Gastrocnemius medialis (tissue), 4 donors: ENCODE measurements at regions not wholly inside any gene's neighbourhood (a gene's known extent, or its start where the extent isn't known, plus 50 kb on each side); places are given as distances from the start of the nearest gene placed in this dataset.

Experiments used
- POLR2A ChIP-seq, 2 donors: fragments of 450-650 bp; IDR thresholded peaks; one replicate each; pipeline ENCODE4 v1.6.1; 2017; ENCODE audit warnings: antibody characterized with exemption in 2 of 2, mild to moderate bottlenecking in 2 of 2, moderate library complexity in 2 of 2
- TF ChIP-seq, protein P1 (sequence below), 5 experiments: fragments of 450-650 bp in 3 of 5; fragments of 200-600 bp in 2 of 5; sonication (generic) in 2 of 5; IDR thresholded peaks in 4 of 5; conservative IDR thresholded peaks in 1 of 5; 1 replicate in 4 of 5; 2 replicates in 1 of 5; pipeline ENCODE4 v1.5.1; 2016 to 2019; ENCODE audit warnings: antibody characterized with exemption in 5 of 5, mild to moderate bottlenecking in 3 of 5, moderate library complexity in 3 of 5

DNA sequence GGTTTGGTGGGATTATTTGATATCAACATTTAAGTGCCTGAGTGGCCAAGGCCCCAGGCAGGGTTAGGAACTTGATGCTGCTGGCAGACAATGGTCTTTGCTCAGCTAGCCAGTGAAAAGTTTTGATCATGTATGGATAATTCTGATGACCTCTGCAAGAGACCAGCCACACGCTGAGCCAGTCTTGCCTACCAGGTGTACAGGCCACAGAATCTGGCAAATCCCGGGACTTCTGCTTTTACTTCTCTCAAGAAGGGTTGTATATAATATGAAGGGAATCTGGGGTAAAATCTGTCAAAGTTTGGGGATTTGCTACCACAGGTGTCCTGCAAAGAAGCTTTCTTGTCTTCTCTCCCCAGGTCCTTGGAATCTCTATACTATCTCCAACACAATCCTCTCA, 331.4 kb upstream of the GOLIM4 start:
- TF ChIP-seq, protein P1, sequence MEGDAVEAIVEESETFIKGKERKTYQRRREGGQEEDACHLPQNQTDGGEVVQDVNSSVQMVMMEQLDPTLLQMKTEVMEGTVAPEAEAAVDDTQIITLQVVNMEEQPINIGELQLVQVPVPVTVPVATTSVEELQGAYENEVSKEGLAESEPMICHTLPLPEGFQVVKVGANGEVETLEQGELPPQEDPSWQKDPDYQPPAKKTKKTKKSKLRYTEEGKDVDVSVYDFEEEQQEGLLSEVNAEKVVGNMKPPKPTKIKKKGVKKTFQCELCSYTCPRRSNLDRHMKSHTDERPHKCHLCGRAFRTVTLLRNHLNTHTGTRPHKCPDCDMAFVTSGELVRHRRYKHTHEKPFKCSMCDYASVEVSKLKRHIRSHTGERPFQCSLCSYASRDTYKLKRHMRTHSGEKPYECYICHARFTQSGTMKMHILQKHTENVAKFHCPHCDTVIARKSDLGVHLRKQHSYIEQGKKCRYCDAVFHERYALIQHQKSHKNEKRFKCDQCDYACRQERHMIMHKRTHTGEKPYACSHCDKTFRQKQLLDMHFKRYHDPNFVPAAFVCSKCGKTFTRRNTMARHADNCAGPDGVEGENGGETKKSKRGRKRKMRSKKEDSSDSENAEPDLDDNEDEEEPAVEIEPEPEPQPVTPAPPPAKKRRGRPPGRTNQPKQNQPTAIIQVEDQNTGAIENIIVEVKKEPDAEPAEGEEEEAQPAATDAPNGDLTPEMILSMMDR (IDR thresholded peaks at IDR 0.05 in 4 of 5, conservative IDR thresholded peaks at IDR 0.05 in 1 of 5): no peak
- TF ChIP-seq POLR2A (IDR thresholded peaks at IDR 0.05): no peak
